ENCODE measurements at regions not wholly inside any gene's neighbourhood (a gene's known extent, or its start where the extent isn't known, plus 50 kb on each side); places are given as distances from the start of the nearest gene placed in this dataset.

- H3K27ac Mint-ChIP-seq = no peak overlapping the region
- CTCF ChIA-PET = no interaction called here
- no peaks in the 10 kb centered on the region for H3K36me3 Mint-ChIP-seq
- ATAC-seq (no peak), DNase-seq (no peak)
- no peaks in the 10 kb centered on the region for H3K9me3 Mint-ChIP-seq (ENCODE audit: low read depth)
- H3K4me3 Mint-ChIP-seq = no peak overlapping the region
- no peaks in the 10 kb centered on the region for H3K27me3 Mint-ChIP-seq
- no peaks in the 10 kb centered on the region for H3K4me1 Mint-ChIP-seq
Observed at GRCh38 chr20:61117725-61118124, 134.3 kb upstream of the CDH4 start.

- Mint-ChIP-seq H3K27ac (no peak overlapping the region), H3K9me3 (ENCODE audit: low read depth) (no peaks in the 10 kb centered on the region), H3K27me3 (no peaks in the 10 kb centered on the region), H3K4me1 (no peaks in the 10 kb centered on the region), H3K4me3 (no peak overlapping the region), H3K36me3 (no peaks in the 10 kb centered on the region)
- DNase-seq (no peak), ATAC-seq (no peak)
- CTCF ChIA-PET = no interaction called here
Observed at GRCh38 chr20:61118429-61119224, 133.4 kb upstream of the CDH4 start.

- H3K36me3 Mint-ChIP-seq = no peaks in the 10 kb centered on the region
- H3K27ac Mint-ChIP-seq = no peak overlapping the region
- no peak overlapping the region for H3K4me3 Mint-ChIP-seq
- H3K27me3 Mint-ChIP-seq = no peaks in the 10 kb centered on the region
- no peak for DNase-seq
- CTCF ChIA-PET = no interaction called here
- no peaks in the 10 kb centered on the region for H3K4me1 Mint-ChIP-seq
- no peaks in the 10 kb centered on the region for H3K9me3 Mint-ChIP-seq (ENCODE audit: low read depth)
- no peak for ATAC-seq
Observed at GRCh38 chr20:61119273-61119672, 132.8 kb upstream of the CDH4 start.

GRCh38 chr20:61119794-61120410, 132.2 kb upstream of the CDH4 start:
- H3K4me3 Mint-ChIP-seq = no peak overlapping the region
- no peak overlapping the region for H3K27ac Mint-ChIP-seq
- CTCF ChIA-PET = no interaction called here
- no peaks in the 10 kb centered on the region for H3K9me3 Mint-ChIP-seq (ENCODE audit: low read depth)
- DNase-seq (no peak), ATAC-seq (no peak)
- H3K4me1 Mint-ChIP-seq = no peaks in the 10 kb centered on the region
- no peaks in the 10 kb centered on the region for H3K27me3 Mint-ChIP-seq
- no peaks in the 10 kb centered on the region for H3K36me3 Mint-ChIP-seq

- Mint-ChIP-seq H3K9me3 (ENCODE audit: low read depth) (no peaks in the 10 kb centered on the region), H3K36me3 (no peaks in the 10 kb centered on the region), H3K27ac (no peak overlapping the region), H3K4me1 (no peaks in the 10 kb centered on the region), H3K4me3 (no peak overlapping the region), H3K27me3 (no peaks in the 10 kb centered on the region)
- CTCF ChIA-PET = no interaction called here
- peak; percentile 42 for DNase-seq
- no peak for ATAC-seq
Observed at GRCh38 chr20:61120595-61121515, 131.2 kb upstream of the CDH4 start.

GRCh38 chr20:61121661-61122060, 130.4 kb upstream of the CDH4 start:
- Mint-ChIP-seq H3K4me1 (no peaks in the 10 kb centered on the region), H3K27ac (no peak overlapping the region), H3K4me3 (no peak overlapping the region)

GRCh38 chr20:61123286-61123685, 128.8 kb upstream of the CDH4 start:
- no peaks in the 10 kb centered on the region for H3K9me3 Mint-ChIP-seq (ENCODE audit: low read depth)
- H3K4me1 Mint-ChIP-seq = no peaks in the 10 kb centered on the region
- H3K27ac Mint-ChIP-seq = no peak overlapping the region
- DNase-seq (no peak), ATAC-seq (no peak)
- no peaks in the 10 kb centered on the region for H3K36me3 Mint-ChIP-seq
- no peak overlapping the region for H3K4me3 Mint-ChIP-seq
- CTCF ChIA-PET = no interaction called here
- no peaks in the 10 kb centered on the region for H3K27me3 Mint-ChIP-seq

More at GRCh38 chr20:61121661-61122060, 130.4 kb upstream of the CDH4 start:
- H3K9me3 Mint-ChIP-seq (ENCODE audit: low read depth) = no peaks in the 10 kb centered on the region
- no peak for DNase-seq
- no peaks in the 10 kb centered on the region for H3K27me3 Mint-ChIP-seq
- H3K36me3 Mint-ChIP-seq = no peaks in the 10 kb centered on the region
- CTCF ChIA-PET = no interaction called here
- ATAC-seq = no peak

GRCh38 chr20:61123751-61124368, 128.2 kb upstream of the CDH4 start:
- no peaks in the 10 kb centered on the region for H3K36me3 Mint-ChIP-seq
- no peaks in the 10 kb centered on the region for H3K4me1 Mint-ChIP-seq
- CTCF ChIA-PET = no interaction called here
- DNase-seq = no peak
- no peak for ATAC-seq
- H3K9me3 Mint-ChIP-seq (ENCODE audit: low read depth) = no peaks in the 10 kb centered on the region
- no peaks in the 10 kb centered on the region for H3K27me3 Mint-ChIP-seq
- no peak overlapping the region for H3K27ac Mint-ChIP-seq
- no peak overlapping the region for H3K4me3 Mint-ChIP-seq

GRCh38 chr20:61125076-61125475, 127.0 kb upstream of the CDH4 start:
- DNase-seq (no peak), ATAC-seq (no peak)
- Mint-ChIP-seq H3K4me1 (no peaks in the 10 kb centered on the region), H3K4me3 (no peak overlapping the region), H3K9me3 (ENCODE audit: low read depth) (no peaks in the 10 kb centered on the region), H3K27ac (no peak overlapping the region), H3K27me3 (no peaks in the 10 kb centered on the region), H3K36me3 (no peaks in the 10 kb centered on the region)
- CTCF ChIA-PET = no interaction called here

- no peaks in the 10 kb centered on the region for H3K27me3 Mint-ChIP-seq
- CTCF ChIA-PET = no interaction called here
- H3K4me3 Mint-ChIP-seq = no peak overlapping the region
- DNase-seq (no peak), ATAC-seq (no peak)
- no peak overlapping the region for H3K27ac Mint-ChIP-seq
- no peaks in the 10 kb centered on the region for H3K36me3 Mint-ChIP-seq
- no peaks in the 10 kb centered on the region for H3K9me3 Mint-ChIP-seq (ENCODE audit: low read depth)
- no peaks in the 10 kb centered on the region for H3K4me1 Mint-ChIP-seq
Observed at GRCh38 chr20:61125546-61126180, 126.4 kb upstream of the CDH4 start.

GRCh38 chr20:61126369-61127195, 125.5 kb upstream of the CDH4 start:
- Mint-ChIP-seq H3K27ac (no peak overlapping the region), H3K9me3 (ENCODE audit: low read depth) (no peaks in the 10 kb centered on the region), H3K4me1 (no peaks in the 10 kb centered on the region), H3K4me3 (no peak overlapping the region), H3K36me3 (no peaks in the 10 kb centered on the region), H3K27me3 (no peaks in the 10 kb centered on the region)
- CTCF ChIA-PET = no interaction called here
- ATAC-seq (no peak), DNase-seq (no peak)

GRCh38 chr20:61127311-61128039, 124.6 kb upstream of the CDH4 start:
- no peak overlapping the region for H3K27ac Mint-ChIP-seq
- H3K4me3 Mint-ChIP-seq = no peak overlapping the region
- no peak for DNase-seq
- no peaks in the 10 kb centered on the region for H3K27me3 Mint-ChIP-seq
- no peaks in the 10 kb centered on the region for H3K4me1 Mint-ChIP-seq
- CTCF ChIA-PET = no interaction called here
- H3K36me3 Mint-ChIP-seq = no peaks in the 10 kb centered on the region
- H3K9me3 Mint-ChIP-seq (ENCODE audit: low read depth) = no peaks in the 10 kb centered on the region
- no peak for ATAC-seq
